ENCODE measurements at regions not wholly inside any gene's neighbourhood (a gene's known extent, or its start where the extent isn't known, plus 50 kb on each side); places are given as distances from the start of the nearest gene placed in this dataset.
"Not testable (repeated sequence)": the region's sequence is repeated elsewhere in the genome, so short reads cannot be mapped to it uniquely, and the experiment has no call there.

GRCh38 chr13:18322821-18323220, 858.8 kb downstream of the TUBA3C start:
- intact Hi-C loops (cut with micrococcal nuclease); H3K4me3 Mint-ChIP-seq; H3K27ac Mint-ChIP-seq; H3K4me1 Mint-ChIP-seq (ENCODE audit: low read depth); CTCF ChIA-PET; H3K36me3 Mint-ChIP-seq (ENCODE audit: low read depth); DNase-seq; H3K27me3 Mint-ChIP-seq (ENCODE audit: low read depth): not testable (repeated sequence)
- peaks cover 10% of the 10 kb centered on the region for H3K9me3 Mint-ChIP-seq

GRCh38 chr13:18319653-18320052, 862.0 kb downstream of the TUBA3C start:
- H3K27ac Mint-ChIP-seq; intact Hi-C loops (cut with micrococcal nuclease); DNase-seq; H3K4me1 Mint-ChIP-seq (ENCODE audit: low read depth); H3K4me3 Mint-ChIP-seq; CTCF ChIA-PET; H3K36me3 Mint-ChIP-seq (ENCODE audit: low read depth); H3K27me3 Mint-ChIP-seq (ENCODE audit: low read depth): not testable (repeated sequence)
- H3K9me3 Mint-ChIP-seq = peaks cover 12% of the 10 kb centered on the region

DNA sequence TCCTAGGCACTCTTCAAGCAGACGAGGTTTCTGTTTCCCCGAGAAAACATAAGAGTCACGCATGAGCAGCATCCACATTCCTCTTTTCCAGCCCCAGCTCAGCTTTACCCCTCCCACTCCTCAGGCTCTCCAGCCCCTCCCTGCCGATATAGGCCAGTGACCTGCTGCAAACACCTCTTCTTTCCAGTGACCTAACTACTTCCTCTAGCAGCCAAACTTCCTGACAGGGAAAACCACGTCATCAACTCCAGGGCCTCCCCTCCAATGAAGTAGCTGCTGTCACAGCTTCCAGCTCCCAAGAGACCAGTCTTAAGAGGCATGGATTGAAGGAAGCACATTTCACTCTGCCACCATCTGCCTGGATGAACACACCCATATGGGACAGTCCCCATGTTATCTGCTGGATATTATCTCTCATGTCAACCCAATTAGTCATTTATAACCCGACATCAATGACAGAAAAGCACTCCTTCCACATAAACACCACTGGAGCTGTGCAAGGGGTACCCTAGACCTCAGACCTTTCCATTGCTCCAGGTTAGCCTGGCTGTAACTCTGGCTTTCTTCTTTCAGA, 878.3 kb downstream of the TUBA3C start:
- CTCF ChIA-PET; H3K4me1 Mint-ChIP-seq (ENCODE audit: low read depth); DNase-seq; H3K4me3 Mint-ChIP-seq; intact Hi-C loops (cut with micrococcal nuclease); H3K27ac Mint-ChIP-seq; H3K36me3 Mint-ChIP-seq (ENCODE audit: low read depth); H3K27me3 Mint-ChIP-seq (ENCODE audit: low read depth): not testable (repeated sequence)
- H3K9me3 Mint-ChIP-seq = peaks cover 26% of the 10 kb centered on the region

GRCh38 chr13:18300968-18301367, 880.7 kb downstream of the TUBA3C start:
- H3K4me3 Mint-ChIP-seq; H3K27me3 Mint-ChIP-seq (ENCODE audit: low read depth); H3K27ac Mint-ChIP-seq; CTCF ChIA-PET; intact Hi-C loops (cut with micrococcal nuclease); H3K36me3 Mint-ChIP-seq (ENCODE audit: low read depth); DNase-seq; H3K4me1 Mint-ChIP-seq (ENCODE audit: low read depth): not testable (repeated sequence)
- H3K9me3 Mint-ChIP-seq = peaks cover 27% of the 10 kb centered on the region

GRCh38 chr13:18297359-18297758, 884.3 kb downstream of the TUBA3C start:
- H3K27me3 Mint-ChIP-seq (ENCODE audit: low read depth); CTCF ChIA-PET; H3K27ac Mint-ChIP-seq; intact Hi-C loops (cut with micrococcal nuclease); H3K36me3 Mint-ChIP-seq (ENCODE audit: low read depth); H3K4me1 Mint-ChIP-seq (ENCODE audit: low read depth); H3K4me3 Mint-ChIP-seq; DNase-seq: not testable (repeated sequence)
- H3K9me3 Mint-ChIP-seq = peaks cover 13% of the 10 kb centered on the region

GRCh38 chr13:18296617-18297016, 885.0 kb downstream of the TUBA3C start:
- H3K4me1 Mint-ChIP-seq (ENCODE audit: low read depth); H3K27ac Mint-ChIP-seq; intact Hi-C loops (cut with micrococcal nuclease); H3K4me3 Mint-ChIP-seq; DNase-seq; H3K36me3 Mint-ChIP-seq (ENCODE audit: low read depth); CTCF ChIA-PET; H3K27me3 Mint-ChIP-seq (ENCODE audit: low read depth); H3K9me3 Mint-ChIP-seq: not testable (repeated sequence)

DNA sequence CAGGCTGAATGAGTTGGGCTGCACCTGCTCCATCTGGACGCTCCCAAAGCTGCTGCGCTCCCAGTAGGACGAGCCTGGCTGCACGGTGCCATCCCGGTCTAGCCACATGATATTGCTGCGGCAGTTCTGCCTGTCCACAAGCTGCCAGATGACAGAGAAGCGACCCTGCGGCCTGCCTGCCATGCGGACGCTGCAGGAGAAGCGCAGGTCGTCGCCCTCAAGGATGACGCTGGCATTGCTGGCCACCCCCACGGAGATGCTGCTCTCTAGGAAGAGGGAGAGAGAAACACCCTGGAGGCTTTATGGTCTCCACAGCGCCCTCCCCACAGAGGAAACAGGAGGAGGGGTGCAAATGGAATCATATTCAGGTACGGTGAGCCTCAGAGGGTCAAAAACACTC, 887.3 kb downstream of the TUBA3C start:
- H3K27me3 Mint-ChIP-seq (ENCODE audit: low read depth); H3K36me3 Mint-ChIP-seq (ENCODE audit: low read depth); DNase-seq; H3K9me3 Mint-ChIP-seq; CTCF ChIA-PET; H3K4me1 Mint-ChIP-seq (ENCODE audit: low read depth); H3K4me3 Mint-ChIP-seq; intact Hi-C loops (cut with micrococcal nuclease); H3K27ac Mint-ChIP-seq: not testable (repeated sequence)

DNA sequence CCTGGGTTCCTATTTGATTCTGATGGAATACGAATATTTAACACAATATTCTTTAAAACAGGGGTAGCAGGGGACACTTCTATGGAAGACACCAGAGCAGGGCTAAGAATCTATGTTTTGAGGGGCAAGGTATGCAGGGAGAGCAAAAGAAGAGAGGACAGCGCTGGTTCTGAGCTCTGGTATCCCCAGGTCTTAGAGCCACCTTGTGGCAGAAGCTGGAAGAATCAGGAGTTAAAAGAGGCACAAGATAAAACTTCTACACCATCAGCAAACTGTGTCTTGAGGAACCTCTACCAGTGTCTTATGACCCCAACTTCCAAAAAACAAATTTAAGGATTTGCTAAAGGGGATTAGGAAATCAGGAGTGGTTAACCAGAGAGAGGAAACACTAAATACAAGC, 894.8 kb downstream of the TUBA3C start:
- H3K36me3 Mint-ChIP-seq (ENCODE audit: low read depth); H3K27me3 Mint-ChIP-seq (ENCODE audit: low read depth); intact Hi-C loops (cut with micrococcal nuclease); H3K27ac Mint-ChIP-seq; H3K4me1 Mint-ChIP-seq (ENCODE audit: low read depth); DNase-seq; H3K9me3 Mint-ChIP-seq; CTCF ChIA-PET; H3K4me3 Mint-ChIP-seq: not testable (repeated sequence)

DNA sequence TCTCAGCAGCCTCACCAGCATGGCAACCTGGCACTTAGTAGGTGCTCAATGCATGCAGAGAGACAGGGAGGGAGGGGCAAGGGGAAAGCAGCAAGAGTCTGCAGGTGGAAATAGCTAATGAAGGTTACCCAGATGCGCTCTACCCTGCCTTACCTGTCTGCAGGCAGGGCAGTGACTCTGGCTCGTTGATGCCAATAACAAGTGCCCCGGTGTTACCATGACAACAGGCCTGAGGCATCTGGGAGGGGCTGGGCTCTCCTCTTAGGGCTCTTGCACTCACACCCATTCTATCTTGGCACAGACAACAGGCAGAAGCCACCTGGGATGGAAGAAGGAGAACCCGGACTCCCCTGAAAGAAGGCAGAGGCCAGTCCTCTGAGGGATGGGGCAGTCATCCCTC, 896.0 kb downstream of the TUBA3C start:
- H3K4me3 Mint-ChIP-seq; H3K9me3 Mint-ChIP-seq; H3K4me1 Mint-ChIP-seq (ENCODE audit: low read depth); intact Hi-C loops (cut with micrococcal nuclease); H3K36me3 Mint-ChIP-seq (ENCODE audit: low read depth); CTCF ChIA-PET; DNase-seq; H3K27me3 Mint-ChIP-seq (ENCODE audit: low read depth); H3K27ac Mint-ChIP-seq: not testable (repeated sequence)

GRCh38 chr13:18284040-18284439, 897.6 kb downstream of the TUBA3C start:
- DNase-seq; H3K36me3 Mint-ChIP-seq (ENCODE audit: low read depth); H3K4me1 Mint-ChIP-seq (ENCODE audit: low read depth); H3K27me3 Mint-ChIP-seq (ENCODE audit: low read depth); CTCF ChIA-PET; intact Hi-C loops (cut with micrococcal nuclease); H3K9me3 Mint-ChIP-seq; H3K4me3 Mint-ChIP-seq; H3K27ac Mint-ChIP-seq: not testable (repeated sequence)

DNA sequence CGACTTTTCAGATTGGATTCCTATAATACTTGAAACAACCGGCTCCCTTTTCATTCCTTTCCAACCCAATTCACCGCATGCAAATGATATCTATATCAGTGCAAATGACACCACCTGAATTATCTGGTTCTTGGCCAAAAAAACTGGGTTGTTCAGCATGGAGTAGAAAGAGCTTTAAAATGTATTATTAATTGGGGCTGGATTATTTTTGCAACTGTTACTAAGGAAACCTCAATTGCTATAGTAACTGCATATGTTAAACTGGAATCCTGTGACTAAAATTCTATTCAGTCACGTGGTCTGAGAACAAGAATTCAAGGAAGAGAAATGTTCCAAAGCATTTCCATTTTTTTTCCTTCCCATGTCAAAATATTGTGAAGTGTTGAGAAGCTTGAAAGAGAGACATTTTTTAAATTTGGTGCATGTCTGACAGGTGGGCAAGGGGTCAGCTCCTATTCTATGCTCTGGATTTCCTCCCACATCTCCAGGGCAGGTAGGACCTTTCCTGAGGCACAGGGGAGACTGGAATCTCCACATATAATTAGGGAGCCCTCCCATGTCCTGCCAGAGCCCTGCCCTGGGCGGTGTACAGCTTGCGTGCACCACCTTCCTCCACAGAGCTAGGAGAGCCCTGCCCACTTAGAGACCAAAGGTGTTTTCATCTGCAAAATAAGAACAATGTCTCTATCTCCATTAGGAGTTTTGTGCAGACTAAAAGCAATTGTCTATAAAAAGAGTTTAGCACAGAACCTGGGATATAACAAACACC, 899.6 kb downstream of the TUBA3C start:
- H3K27me3 Mint-ChIP-seq (ENCODE audit: low read depth); H3K36me3 Mint-ChIP-seq (ENCODE audit: low read depth); H3K4me3 Mint-ChIP-seq; H3K27ac Mint-ChIP-seq; DNase-seq; intact Hi-C loops (cut with micrococcal nuclease); CTCF ChIA-PET; H3K9me3 Mint-ChIP-seq: not testable (repeated sequence)
- peaks cover 10% of the 10 kb centered on the region for H3K4me1 Mint-ChIP-seq (ENCODE audit: low read depth)

- CTCF ChIA-PET; DNase-seq; intact Hi-C loops (cut with micrococcal nuclease); H3K4me3 Mint-ChIP-seq; H3K27me3 Mint-ChIP-seq (ENCODE audit: low read depth); H3K27ac Mint-ChIP-seq; H3K9me3 Mint-ChIP-seq; H3K36me3 Mint-ChIP-seq (ENCODE audit: low read depth): not testable (repeated sequence)
- H3K4me1 Mint-ChIP-seq (ENCODE audit: low read depth) = peaks cover 10% of the 10 kb centered on the region
Observed at GRCh38 chr13:18280904-18281828, 900.5 kb downstream of the TUBA3C start.

GRCh38 chr13:18279971-18280370, 901.7 kb downstream of the TUBA3C start:
- H3K9me3 Mint-ChIP-seq; H3K27me3 Mint-ChIP-seq (ENCODE audit: low read depth); CTCF ChIA-PET; intact Hi-C loops (cut with micrococcal nuclease); H3K4me3 Mint-ChIP-seq; H3K27ac Mint-ChIP-seq; H3K36me3 Mint-ChIP-seq (ENCODE audit: low read depth): not testable (repeated sequence)
- peaks cover 10% of the 10 kb centered on the region for H3K4me1 Mint-ChIP-seq (ENCODE audit: low read depth)
- DNase-seq = peak; percentile 8

All from activated naive CD4-positive, alpha-beta T cell treated with anti-CD3 and anti-CD28 coated beads for 36 hours (primary cell).